H1 (cell line): ENCODE measurements at regions not wholly inside any gene's neighbourhood (a gene's known extent, or its start where the extent isn't known, plus 50 kb on each side); places are given as distances from the start of the nearest gene placed in this dataset.

Experiments
- JUN ChIP-seq: IDR thresholded peaks from 2 replicates; pipeline ENCODE4 v1.6.1; 2011; ENCODE audit warnings: low read depth, mild to moderate bottlenecking, improper control_type of control experiment, low read length
- POU5F1 ChIP-seq: IDR thresholded peaks from 2 replicates; pipeline ENCODE4 v1.6.1; 2011; ENCODE audit warnings: low read depth, mild to moderate bottlenecking, low read length, moderate library complexity
- TCF12 ChIP-seq: IDR thresholded peaks from 2 replicates; pipeline ENCODE4 v1.6.1; 2011; ENCODE audit warnings: low read depth, mild to moderate bottlenecking, low read length
- TF ChIP-seq, protein P1 (sequence below), 3 experiments: IDR thresholded peaks; 1 replicate in 2 of 3; 2 replicates in 1 of 3; pipeline versions ENCODE4 v1.5.1 to v1.6.1; 2011; ENCODE audit warnings: low read length in 3 of 3, mild to moderate bottlenecking in 3 of 3, inconsistent platforms in 2 of 3, low read depth in 1 of 3, moderate library complexity in 1 of 3; ENCODE audit not compliant: insufficient read depth in 1 of 3; ENCODE audit errors: control extremely low read depth in 1 of 3

DNA sequence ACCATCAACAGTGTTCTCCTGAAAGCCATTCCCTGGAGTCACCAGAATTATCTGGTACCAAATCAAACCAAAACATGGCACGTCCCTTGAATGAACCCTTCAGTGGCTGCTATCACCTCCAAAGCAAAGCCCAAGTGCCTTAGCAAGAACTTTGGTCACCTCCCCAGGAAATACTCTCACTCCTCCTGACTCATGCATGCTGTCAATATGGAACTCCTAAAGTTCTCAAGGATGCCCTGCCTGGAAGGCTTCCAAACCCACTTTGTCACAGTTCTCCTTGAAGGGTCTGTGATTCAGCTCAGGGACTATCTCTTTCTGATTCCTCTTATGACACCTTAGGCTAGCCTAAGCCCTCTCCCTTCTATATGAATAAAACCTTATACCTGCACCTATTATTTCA is 146.1 kb upstream of the RUNX1 start:
- TF ChIP-seq, protein P1, sequence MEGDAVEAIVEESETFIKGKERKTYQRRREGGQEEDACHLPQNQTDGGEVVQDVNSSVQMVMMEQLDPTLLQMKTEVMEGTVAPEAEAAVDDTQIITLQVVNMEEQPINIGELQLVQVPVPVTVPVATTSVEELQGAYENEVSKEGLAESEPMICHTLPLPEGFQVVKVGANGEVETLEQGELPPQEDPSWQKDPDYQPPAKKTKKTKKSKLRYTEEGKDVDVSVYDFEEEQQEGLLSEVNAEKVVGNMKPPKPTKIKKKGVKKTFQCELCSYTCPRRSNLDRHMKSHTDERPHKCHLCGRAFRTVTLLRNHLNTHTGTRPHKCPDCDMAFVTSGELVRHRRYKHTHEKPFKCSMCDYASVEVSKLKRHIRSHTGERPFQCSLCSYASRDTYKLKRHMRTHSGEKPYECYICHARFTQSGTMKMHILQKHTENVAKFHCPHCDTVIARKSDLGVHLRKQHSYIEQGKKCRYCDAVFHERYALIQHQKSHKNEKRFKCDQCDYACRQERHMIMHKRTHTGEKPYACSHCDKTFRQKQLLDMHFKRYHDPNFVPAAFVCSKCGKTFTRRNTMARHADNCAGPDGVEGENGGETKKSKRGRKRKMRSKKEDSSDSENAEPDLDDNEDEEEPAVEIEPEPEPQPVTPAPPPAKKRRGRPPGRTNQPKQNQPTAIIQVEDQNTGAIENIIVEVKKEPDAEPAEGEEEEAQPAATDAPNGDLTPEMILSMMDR (IDR thresholded peaks at IDR 0.05; ENCODE audit: control extremely low read depth in 1 of 3, insufficient read depth in 1 of 3, low read depth in 1 of 3, low read length in 3 of 3), result no peak
- no peak for TF ChIP-seq JUN
- no peak for TF ChIP-seq TCF12
- no peak for TF ChIP-seq POU5F1
